Cardiac fibroblast (primary cell): ENCODE measurements at regions not wholly inside any gene's neighbourhood (a gene's known extent, or its start where the extent isn't known, plus 50 kb on each side); places are given as distances from the start of the nearest gene placed in this dataset.
A peak's percentile ranks its signal among the peaks of the same experiment; 100 is the strongest.

Experiments used
- DNase-seq, 2 donors: peaks; one replicate each; pipeline versions ENCODE4 v3.0.0 to v3.0.0-alpha.2; 2010; ENCODE audit warnings: low read depth in 2 of 2
- H3K4me3 ChIP-seq, 2 donors: replicated peaks in 1 of 2; 1 replicate in 1 of 2; 2 replicates in 1 of 2; pipeline ENCODE4 v1.5.1; 2011; ENCODE audit warnings: low read depth in 2 of 2, low read length in 2 of 2, mild to moderate bottlenecking in 2 of 2, moderate library complexity in 1 of 2
- TF ChIP-seq, protein P1 (sequence below): IDR thresholded peaks from one replicate; pipeline ENCODE4 v1.5.1; 2011; ENCODE audit warnings: low read depth, mild to moderate bottlenecking, low read length, inconsistent platforms

DNA sequence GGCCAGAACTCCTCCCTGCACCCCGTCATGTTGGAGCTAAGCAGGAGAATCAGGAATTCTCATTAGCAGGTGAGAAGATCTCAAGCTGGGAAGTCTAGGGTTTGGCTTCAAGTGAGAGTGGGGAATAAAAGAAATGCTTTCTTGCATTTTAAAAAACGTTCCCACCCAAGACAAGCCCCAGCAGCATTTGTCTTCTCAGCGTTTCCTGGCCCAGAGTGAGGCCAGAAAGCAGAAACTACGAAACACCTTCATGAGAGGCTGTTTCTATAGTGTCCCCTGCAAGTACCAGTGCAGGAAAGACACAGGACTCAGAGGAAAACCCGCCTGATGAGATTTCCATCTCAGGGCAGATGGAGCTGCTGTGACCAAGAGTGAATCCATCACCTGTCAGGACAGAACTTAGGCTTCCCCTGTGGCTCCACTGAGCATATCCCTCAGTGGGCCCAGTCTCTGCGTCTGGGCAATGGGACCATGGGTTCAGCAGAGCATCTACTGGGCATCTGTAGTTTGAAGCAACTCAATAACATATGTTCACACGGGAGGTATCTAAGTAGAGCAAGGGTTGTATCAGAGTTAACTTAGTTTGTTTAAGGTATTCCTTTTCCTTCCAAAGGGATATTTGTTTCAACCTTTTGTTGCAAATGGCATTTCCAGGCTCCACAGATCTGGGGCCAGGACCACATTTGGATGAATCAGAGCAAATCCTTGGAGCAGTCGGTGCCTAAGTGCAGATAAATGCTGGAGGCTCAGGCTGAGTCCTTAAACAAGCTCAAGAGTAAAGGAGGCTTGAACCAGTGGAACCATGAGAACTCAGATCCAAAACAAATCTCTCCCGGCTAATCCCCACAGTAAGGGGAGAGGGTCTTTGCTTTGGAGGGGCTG is 548.3 kb downstream of the MIAT start:
- no peak overlapping the region for H3K4me3 ChIP-seq
- DNase-seq: peak in 1 of 2 donors; percentile 29
- TF ChIP-seq, protein P1, sequence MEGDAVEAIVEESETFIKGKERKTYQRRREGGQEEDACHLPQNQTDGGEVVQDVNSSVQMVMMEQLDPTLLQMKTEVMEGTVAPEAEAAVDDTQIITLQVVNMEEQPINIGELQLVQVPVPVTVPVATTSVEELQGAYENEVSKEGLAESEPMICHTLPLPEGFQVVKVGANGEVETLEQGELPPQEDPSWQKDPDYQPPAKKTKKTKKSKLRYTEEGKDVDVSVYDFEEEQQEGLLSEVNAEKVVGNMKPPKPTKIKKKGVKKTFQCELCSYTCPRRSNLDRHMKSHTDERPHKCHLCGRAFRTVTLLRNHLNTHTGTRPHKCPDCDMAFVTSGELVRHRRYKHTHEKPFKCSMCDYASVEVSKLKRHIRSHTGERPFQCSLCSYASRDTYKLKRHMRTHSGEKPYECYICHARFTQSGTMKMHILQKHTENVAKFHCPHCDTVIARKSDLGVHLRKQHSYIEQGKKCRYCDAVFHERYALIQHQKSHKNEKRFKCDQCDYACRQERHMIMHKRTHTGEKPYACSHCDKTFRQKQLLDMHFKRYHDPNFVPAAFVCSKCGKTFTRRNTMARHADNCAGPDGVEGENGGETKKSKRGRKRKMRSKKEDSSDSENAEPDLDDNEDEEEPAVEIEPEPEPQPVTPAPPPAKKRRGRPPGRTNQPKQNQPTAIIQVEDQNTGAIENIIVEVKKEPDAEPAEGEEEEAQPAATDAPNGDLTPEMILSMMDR: no peak

DNA sequence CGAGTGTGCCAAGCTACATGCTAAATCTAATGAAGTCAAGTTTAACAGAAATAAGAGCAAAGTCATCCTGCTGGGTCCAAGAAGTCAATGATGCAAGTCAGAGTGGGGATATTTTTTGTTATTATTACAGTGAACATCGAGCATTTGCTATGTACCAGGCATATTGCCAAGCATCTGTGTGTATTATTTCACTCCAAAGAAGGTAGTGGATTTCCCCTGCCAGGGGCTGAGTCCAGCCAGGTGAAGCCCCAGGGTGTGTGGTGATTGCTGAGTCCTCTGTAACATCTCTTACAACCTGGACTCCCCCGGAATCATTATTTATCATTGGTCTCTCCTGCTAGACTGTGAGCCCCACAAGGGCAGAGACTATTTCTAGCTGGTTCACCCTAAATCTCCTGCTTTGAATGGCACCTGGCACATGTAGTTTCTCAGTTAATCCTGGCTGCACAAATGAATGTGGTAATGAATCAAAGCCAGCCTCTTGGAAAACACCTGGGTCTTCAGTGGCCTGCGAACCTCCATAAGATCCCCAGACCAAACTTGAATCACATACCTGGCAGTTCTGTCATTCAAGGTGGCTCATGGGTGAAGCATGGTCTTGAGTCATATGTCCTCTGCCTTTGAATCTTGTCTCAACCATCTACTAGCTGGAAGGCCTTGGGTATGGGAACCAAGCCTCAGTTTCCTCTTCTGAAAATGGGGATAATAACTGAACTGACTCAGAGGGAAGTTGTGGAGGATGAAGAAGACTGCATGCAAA is 549.2 kb downstream of the MIAT start:
- H3K4me3 ChIP-seq: no peak overlapping the region
- DNase-seq: peak; percentile 31 to 75
- TF ChIP-seq, protein P1: no peak

DNA sequence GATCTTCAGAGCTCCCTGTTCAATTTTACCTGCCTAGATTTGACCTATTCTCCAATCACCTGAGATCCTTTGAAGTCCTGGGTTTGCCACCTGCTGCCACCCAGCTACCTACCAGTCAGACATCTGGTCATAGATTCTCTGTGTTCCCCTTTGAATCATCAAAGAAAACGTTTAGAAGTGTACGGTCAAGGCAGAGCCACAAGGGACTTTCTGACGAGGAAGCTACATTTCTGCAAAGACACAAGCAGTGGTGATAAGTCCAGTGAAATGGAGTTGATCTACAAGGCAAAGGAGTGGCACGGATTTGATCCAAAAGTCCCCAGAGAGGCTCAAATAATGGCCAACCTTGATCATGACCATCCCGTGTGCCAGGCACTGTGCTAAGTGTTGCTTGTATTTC is 549.9 kb downstream of the MIAT start:
- TF ChIP-seq, protein P1: no peak
- H3K4me3 ChIP-seq: no peak overlapping the region
- DNase-seq: no peak

DNA sequence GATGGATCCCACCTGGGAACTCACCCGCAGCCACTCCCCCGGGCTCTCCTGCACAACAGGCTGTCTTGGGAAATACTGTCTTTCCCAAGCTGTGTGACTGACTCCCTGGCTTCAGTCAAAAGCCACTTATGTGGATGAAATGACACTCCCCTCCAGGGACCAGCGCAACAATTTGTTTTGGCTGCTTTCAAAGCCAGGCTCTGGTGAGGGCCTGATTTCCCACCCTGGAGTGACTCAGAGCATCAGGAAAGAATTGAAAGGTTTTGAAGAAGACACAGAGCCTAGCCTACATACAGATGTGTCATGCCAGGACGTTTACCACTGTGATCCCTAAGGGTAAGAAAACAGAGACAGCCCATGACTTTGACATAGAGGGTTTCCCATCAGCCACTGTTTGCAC is 550.5 kb downstream of the MIAT start:
- peak in 1 of 2 donors; percentile 87 for DNase-seq
- TF ChIP-seq, protein P1: no peak

DNA sequence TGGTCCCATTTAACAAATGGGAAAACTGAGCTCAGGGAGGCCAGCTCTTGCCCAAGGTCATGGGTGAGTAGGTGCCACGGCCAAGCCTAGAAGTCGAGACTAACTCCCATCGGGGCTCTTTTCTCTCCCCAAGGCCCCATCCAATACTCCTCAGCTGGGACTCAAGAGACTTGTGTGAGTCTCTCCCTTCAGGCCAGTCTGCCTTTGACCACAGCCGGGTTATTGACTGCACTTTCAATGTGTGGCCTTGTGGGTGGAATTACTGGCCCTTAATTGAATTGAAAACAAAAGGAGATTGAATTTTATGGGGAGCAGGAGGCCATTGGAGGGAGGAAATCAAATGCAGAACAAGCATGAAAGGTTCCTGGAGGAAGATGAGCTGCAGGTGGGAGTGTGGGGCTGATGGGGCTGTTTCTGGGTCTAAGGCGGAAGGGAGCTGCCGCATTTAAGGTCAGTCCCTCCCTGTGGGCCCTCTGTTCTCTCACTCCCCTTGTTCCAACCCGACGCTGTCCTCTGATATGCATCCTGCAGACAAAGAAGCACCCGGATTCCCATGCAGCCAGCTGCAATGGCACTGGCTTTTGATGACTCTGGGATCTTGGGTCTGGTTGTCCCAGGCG is 552.8 kb downstream of the MIAT start:
- no peak overlapping the region for H3K4me3 ChIP-seq
- DNase-seq: no peak
- TF ChIP-seq, protein P1: no peak

More for the DNA sequence above, 550.5 kb downstream of the MIAT start:
- H3K4me3 ChIP-seq: no peak overlapping the region

DNA sequence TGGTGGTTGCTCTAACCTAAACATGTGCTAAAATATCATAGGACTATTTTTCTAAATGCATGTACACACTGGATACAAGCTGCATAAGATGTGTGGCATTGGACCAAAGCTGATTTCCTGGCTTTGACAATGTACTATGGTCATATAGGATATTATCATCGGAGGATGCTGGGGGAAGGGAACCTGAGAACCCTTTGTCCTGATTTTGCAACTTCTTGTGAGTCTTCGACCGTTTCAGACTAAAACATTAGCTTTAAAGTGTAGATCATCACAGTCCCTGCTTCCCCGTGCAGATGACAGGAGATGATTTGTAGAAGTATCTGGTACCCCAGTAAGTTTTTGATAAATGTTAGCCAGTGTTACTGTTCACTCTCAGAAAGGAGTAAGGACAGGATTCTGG is 554.7 kb downstream of the MIAT start:
- H3K4me3 ChIP-seq: no peak overlapping the region
- TF ChIP-seq, protein P1: no peak
- peak; percentile 54 to 75 for DNase-seq
